C4-2B (cell line): ENCODE measurements at regions not wholly inside any gene's neighbourhood (a gene's known extent, or its start where the extent isn't known, plus 50 kb on each side); places are given as distances from the start of the nearest gene placed in this dataset.

Experiments
- H3K27ac ChIP-seq: fragments of 450-650 bp; 2 replicates; pipeline ENCODE4 v1.5.1; 2017
- ZFX ChIP-seq: fragments of 450-650 bp; IDR thresholded peaks from 2 replicates; pipeline ENCODE4 v1.6.1; 2017
- TF ChIP-seq, protein P1 (sequence below): fragments of 450-650 bp; conservative IDR thresholded peaks from 2 replicates; pipeline ENCODE4 v1.5.1; 2017; ENCODE audit warnings: mild to moderate bottlenecking

DNA sequence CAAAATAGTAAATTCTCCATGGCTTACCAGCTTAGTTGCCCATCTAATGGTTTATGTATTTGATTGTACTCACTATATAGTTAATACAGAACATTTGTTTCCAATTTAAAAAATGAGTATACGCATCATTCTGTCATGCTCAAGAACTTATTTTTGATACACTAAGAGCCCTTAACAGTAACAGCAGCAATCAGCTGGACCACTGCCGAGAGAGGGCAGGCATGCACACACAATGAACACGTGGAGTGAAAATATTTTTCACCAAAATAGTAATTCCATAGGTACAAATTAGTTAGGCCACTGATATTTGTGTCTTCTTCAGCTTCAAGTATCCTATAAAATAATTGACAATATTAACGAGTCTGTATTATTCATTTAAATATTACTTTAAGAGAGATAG, 109.9 kb downstream of the KLF12 start:
- H3K27ac ChIP-seq: no peak overlapping the region
- TF ChIP-seq ZFX: no peak
- TF ChIP-seq, protein P1, sequence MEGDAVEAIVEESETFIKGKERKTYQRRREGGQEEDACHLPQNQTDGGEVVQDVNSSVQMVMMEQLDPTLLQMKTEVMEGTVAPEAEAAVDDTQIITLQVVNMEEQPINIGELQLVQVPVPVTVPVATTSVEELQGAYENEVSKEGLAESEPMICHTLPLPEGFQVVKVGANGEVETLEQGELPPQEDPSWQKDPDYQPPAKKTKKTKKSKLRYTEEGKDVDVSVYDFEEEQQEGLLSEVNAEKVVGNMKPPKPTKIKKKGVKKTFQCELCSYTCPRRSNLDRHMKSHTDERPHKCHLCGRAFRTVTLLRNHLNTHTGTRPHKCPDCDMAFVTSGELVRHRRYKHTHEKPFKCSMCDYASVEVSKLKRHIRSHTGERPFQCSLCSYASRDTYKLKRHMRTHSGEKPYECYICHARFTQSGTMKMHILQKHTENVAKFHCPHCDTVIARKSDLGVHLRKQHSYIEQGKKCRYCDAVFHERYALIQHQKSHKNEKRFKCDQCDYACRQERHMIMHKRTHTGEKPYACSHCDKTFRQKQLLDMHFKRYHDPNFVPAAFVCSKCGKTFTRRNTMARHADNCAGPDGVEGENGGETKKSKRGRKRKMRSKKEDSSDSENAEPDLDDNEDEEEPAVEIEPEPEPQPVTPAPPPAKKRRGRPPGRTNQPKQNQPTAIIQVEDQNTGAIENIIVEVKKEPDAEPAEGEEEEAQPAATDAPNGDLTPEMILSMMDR: no peak

DNA sequence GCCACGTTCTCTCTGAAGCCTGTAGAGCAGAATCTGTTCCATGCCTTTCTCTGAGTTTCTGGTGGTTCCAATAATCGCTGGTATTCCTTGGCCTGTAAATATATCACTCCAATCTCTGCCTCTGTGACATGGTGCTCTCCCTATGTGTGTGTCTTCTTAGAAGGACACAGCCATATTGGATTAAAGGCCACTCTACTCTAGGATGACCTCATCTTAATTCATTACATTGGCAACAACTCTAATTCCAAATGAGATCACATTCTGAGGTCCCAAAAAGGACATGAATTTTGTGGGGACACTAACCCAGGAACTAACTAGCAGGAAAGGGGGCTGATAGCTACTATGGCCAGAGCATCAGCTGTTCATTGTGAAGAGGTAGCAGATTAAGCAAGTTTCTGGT, 110.7 kb downstream of the KLF12 start:
- no peak for TF ChIP-seq ZFX
- TF ChIP-seq, protein P1: no peak

DNA sequence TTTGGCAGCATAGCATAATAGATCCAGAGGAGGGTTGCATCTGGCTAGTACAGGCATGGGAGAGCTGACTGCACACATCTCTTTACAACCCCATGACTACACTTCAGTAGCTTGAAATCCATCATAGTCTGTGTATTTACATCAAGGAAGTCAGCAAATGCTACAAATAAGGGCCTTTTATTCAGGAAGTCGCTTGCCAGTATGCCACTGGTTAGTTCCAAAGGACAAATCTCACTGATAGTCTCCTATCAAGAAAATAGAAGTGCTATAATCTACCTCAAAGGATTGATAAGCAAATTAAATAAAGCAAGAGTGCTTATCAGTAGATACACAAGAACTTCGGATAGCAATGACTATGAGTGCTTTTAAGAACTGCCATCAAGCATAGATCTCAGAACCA, 112.7 kb downstream of the KLF12 start:
- TF ChIP-seq ZFX: no peak
- TF ChIP-seq, protein P1: no peak
- no peak overlapping the region for H3K27ac ChIP-seq

More for the DNA sequence above, 110.7 kb downstream of the KLF12 start:
- no peak overlapping the region for H3K27ac ChIP-seq

DNA sequence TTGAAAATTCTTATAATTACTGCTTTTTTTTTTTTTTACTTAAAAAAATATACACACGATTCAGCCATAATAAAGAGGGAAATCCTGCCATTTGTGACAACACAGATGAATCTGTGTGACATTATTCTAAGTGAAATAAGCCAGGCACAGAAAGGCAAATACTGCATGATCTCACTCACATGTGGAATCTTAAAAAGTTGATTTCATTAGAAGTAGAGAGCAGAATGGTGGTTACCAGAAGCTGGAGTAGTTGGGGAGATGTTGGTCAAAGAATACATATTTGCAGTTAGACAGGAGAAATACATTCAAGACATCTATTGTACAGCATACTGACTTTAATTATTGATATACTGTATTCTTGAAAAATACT, 116.2 kb downstream of the KLF12 start:
- H3K27ac ChIP-seq: no peak overlapping the region
- TF ChIP-seq ZFX: no peak
- TF ChIP-seq, protein P1: no peak

DNA sequence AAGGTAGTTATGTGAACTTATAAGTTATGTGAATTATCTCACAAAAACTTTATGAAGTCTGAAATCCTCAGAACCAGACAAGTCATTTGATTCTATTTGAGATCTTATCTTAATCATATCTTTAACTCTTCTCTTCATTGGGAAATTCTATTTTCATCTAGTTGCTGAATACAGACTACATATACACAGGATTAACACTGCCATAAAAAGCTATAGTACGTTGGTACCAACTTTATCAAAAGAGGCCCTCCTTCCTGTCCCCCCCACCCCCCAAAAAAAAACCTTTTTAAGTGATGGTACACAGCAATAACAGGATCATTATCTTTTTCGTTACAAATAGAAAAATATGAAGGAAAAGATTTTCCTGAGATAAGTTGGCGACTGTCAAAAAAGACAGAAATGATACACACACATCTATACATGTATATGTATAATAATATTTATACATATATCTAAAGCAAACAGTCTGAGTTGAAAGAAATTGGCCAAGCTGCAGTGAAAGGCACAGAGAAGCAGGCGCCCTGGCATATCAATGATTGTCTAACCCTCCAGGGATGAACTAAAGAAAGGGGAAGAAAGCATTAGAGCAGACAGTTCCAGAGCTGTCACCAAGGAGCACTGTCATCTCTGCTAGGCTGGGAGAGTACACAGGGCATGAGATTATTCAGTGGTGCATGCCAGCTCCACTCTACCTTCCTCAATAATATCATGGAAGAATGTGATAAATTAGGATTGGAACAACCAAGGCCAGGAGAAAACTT, 116.7 kb downstream of the KLF12 start:
- no peak overlapping the region for H3K27ac ChIP-seq
- TF ChIP-seq, protein P1: no peak
- TF ChIP-seq ZFX: no peak

DNA sequence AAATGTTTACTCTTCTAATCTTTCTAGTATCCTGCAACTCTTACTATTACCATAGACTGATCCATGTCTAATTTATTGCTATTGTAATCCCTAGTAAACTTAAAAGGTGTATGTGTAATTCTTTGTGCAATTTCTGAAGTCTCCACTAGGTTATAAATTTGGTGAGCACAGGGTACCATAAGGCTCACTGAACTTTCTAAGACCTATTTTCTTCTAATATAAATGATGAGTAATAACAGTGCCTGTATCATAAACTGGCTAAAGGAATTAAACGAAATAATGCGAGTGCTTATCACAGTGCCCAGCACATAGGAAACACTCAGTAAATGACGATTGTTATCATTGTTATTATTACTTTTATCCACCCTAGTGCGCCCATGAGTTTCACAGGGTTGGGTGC, 119.1 kb downstream of the KLF12 start:
- TF ChIP-seq, protein P1: peak; percentile 11
- TF ChIP-seq ZFX: no peak
- no peak overlapping the region for H3K27ac ChIP-seq

DNA sequence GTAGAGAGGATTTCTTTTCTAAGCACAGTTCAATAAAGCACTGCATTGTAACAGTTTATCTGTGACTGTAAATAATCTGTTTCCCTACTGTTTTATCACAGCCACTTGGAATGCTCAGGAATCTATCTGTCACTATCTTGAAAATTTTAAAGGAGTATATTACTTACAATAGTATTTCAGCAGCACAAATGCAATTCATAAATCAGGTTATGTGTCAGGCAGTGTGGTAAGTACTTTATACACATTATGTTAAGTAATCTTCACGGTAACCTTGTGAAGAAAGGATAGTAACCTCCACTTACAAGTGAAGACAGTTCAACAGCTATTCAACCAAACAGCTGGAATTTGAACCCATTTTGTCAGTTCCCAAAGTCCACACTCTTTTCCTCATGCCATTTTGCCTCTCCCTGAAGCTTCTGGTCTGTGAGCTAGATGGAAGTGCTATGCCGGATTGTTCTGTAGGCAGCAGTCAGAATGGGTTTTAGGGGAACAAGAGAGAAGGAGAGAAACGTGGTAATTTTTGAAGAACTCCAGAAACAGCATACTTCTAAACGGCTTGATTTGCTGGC, 125.0 kb downstream of the KLF12 start:
- TF ChIP-seq, protein P1: no peak
- TF ChIP-seq ZFX: no peak
- H3K27ac ChIP-seq: no peak overlapping the region
